Hepatocyte (in vitro differentiated cells): ENCODE measurements at regions not wholly inside any gene's neighbourhood (a gene's known extent, or its start where the extent isn't known, plus 50 kb on each side); places are given as distances from the start of the nearest gene placed in this dataset.

Experiments used
- EZH2 ChIP-seq: fragments of 200-600 bp; sonication (generic); IDR thresholded peaks from 2 replicates; pipeline ENCODE4 v1.6.1; 2016; ENCODE audit warnings: antibody characterized with exemption, mild to moderate bottlenecking, borderline replicate concordance
- EZH2phosphoT487 ChIP-seq: fragments of 200-600 bp; sonication (generic); IDR thresholded peaks from one replicate; pipeline ENCODE4 v1.6.1; 2018; ENCODE audit warnings: antibody characterized with exemption, mild to moderate bottlenecking, low read depth, moderate library complexity; ENCODE audit not compliant: unreplicated experiment, severe bottlenecking
- TF ChIP-seq, protein P1 (sequence below): fragments of 200-600 bp; sonication (generic); IDR thresholded peaks from 2 replicates; pipeline ENCODE4 v1.5.1; 2016; ENCODE audit warnings: antibody characterized with exemption, mild to moderate bottlenecking; ENCODE audit not compliant: poor library complexity

GRCh38 chr14:22333422-22334274 is 255.4 kb downstream of the DAD1 start:
- TF ChIP-seq, protein P1, sequence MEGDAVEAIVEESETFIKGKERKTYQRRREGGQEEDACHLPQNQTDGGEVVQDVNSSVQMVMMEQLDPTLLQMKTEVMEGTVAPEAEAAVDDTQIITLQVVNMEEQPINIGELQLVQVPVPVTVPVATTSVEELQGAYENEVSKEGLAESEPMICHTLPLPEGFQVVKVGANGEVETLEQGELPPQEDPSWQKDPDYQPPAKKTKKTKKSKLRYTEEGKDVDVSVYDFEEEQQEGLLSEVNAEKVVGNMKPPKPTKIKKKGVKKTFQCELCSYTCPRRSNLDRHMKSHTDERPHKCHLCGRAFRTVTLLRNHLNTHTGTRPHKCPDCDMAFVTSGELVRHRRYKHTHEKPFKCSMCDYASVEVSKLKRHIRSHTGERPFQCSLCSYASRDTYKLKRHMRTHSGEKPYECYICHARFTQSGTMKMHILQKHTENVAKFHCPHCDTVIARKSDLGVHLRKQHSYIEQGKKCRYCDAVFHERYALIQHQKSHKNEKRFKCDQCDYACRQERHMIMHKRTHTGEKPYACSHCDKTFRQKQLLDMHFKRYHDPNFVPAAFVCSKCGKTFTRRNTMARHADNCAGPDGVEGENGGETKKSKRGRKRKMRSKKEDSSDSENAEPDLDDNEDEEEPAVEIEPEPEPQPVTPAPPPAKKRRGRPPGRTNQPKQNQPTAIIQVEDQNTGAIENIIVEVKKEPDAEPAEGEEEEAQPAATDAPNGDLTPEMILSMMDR: no peak
- TF ChIP-seq EZH2phosphoT487: no peak
- no peak for TF ChIP-seq EZH2
